Retinal pigment epithelial cell (primary cell): ENCODE measurements at regions not wholly inside any gene's neighbourhood (a gene's known extent, or its start where the extent isn't known, plus 50 kb on each side); places are given as distances from the start of the nearest gene placed in this dataset.

Experiments used
- DNase-seq: peaks from one replicate; pipeline ENCODE4 v3.0.0-alpha.2; 2010; ENCODE audit warnings: low read depth
- H3K4me3 ChIP-seq: 2 replicates; pipeline ENCODE4 v1.5.1; 2011; ENCODE audit warnings: mild to moderate bottlenecking, low read length, control low read depth, moderate library complexity
- TF ChIP-seq, protein P1 (sequence below): conservative IDR thresholded peaks from 2 replicates; pipeline ENCODE4 v1.5.1; 2011; ENCODE audit warnings: low read depth, low read length, control low read depth, inconsistent platforms

GRCh38 chr4:163768014-163768413, 273.5 kb downstream of the TMA16 start:
- no peak for DNase-seq
- H3K4me3 ChIP-seq = no peak overlapping the region
- TF ChIP-seq, protein P1, sequence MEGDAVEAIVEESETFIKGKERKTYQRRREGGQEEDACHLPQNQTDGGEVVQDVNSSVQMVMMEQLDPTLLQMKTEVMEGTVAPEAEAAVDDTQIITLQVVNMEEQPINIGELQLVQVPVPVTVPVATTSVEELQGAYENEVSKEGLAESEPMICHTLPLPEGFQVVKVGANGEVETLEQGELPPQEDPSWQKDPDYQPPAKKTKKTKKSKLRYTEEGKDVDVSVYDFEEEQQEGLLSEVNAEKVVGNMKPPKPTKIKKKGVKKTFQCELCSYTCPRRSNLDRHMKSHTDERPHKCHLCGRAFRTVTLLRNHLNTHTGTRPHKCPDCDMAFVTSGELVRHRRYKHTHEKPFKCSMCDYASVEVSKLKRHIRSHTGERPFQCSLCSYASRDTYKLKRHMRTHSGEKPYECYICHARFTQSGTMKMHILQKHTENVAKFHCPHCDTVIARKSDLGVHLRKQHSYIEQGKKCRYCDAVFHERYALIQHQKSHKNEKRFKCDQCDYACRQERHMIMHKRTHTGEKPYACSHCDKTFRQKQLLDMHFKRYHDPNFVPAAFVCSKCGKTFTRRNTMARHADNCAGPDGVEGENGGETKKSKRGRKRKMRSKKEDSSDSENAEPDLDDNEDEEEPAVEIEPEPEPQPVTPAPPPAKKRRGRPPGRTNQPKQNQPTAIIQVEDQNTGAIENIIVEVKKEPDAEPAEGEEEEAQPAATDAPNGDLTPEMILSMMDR = no peak

- TF ChIP-seq, protein P1 = no peak
- no peak for DNase-seq
- H3K4me3 ChIP-seq = no peak overlapping the region
These were observed 277.7 kb downstream of the TMA16 start for GRCh38 chr4:163772238-163772637.

GRCh38 chr4:163773940-163774339, 279.4 kb downstream of the TMA16 start:
- DNase-seq = no peak
- TF ChIP-seq, protein P1 = no peak
- H3K4me3 ChIP-seq = no peak overlapping the region

DNA sequence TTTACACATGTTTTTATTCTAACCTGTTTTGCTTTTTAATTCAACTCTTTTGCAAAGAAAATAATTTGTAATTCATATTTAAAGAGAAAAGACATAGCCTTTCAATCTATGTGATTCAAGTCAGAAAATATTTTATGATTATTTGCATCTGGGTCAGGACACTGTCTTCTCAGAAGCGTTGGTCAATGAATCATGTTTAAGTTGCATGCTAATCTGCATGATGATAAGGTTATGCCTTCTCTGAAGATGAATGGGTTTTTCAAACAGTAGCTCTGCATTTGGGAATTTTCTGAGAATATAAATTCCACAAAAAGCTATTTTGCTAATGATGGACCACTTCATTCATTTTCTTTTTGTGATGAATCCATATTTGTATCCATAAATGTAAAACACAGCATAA, 282.5 kb downstream of the TMA16 start:
- no peak for DNase-seq
- TF ChIP-seq, protein P1 = no peak
- H3K4me3 ChIP-seq = no peak overlapping the region

GRCh38 chr4:163781726-163782125, 287.2 kb downstream of the TMA16 start:
- TF ChIP-seq, protein P1 = no peak

DNA sequence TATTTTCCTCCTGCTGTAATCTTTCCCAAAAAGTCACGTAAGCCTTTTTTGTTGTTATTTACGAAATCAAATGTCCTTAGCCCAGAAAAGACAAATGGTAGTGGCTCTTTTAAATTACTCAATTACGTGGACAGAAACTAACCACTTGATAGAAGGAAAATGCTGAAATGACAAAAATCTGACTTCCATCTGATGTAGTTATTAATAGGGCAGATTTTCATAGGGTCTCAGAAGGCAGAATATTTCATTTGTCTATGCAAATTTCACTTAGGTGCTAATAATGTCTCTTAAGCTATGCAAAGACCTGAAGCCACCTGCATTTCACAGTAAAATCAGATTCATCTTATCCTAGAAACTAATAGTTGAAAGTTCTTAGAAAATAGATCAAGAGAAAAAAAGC, 295.7 kb downstream of the TMA16 start:
- no peak overlapping the region for H3K4me3 ChIP-seq
- no peak for DNase-seq
- TF ChIP-seq, protein P1 = no peak

More at GRCh38 chr4:163781726-163782125, 287.2 kb downstream of the TMA16 start:
- DNase-seq = no peak
- H3K4me3 ChIP-seq = no peak overlapping the region

GRCh38 chr4:163795885-163796284, 301.4 kb downstream of the TMA16 start:
- no peak for DNase-seq
- TF ChIP-seq, protein P1 = no peak
- H3K4me3 ChIP-seq = no peak overlapping the region
